Right lung (tissue), 2 donors: ENCODE measurements at regions not wholly inside any gene's neighbourhood (a gene's known extent, or its start where the extent isn't known, plus 50 kb on each side); places are given as distances from the start of the nearest gene placed in this dataset.
A peak's percentile ranks its signal among the peaks of the same experiment; 100 is the strongest.
"Not testable (repeated sequence)": the region's sequence is repeated elsewhere in the genome, so short reads cannot be mapped to it uniquely, and the experiment has no call there.

Experiments
- DNase-seq, 2 donors: peaks; one replicate each; pipeline ENCODE4 v3.0.0-alpha.2; 2013

GRCh38 chr5:91632871-91633270 is 249.8 kb upstream of the ARRDC3 start:
- DNase-seq = no peak

- no peak for DNase-seq
Observed at GRCh38 chr5:91611746-91612145, 228.6 kb upstream of the ARRDC3 start.

- DNase-seq = no peak
Observed at GRCh38 chr5:91607675-91608074, 224.6 kb upstream of the ARRDC3 start.

GRCh38 chr5:91599863-91600262 is 216.7 kb upstream of the ARRDC3 start:
- no peak for DNase-seq

GRCh38 chr5:91598216-91598615 is 215.1 kb upstream of the ARRDC3 start:
- DNase-seq = no peak

- DNase-seq = no peak
Observed at GRCh38 chr5:91595424-91595823, 212.3 kb upstream of the ARRDC3 start.

- DNase-seq = no peak
Observed at GRCh38 chr5:91591076-91591475, 208.0 kb upstream of the ARRDC3 start.

- DNase-seq = no peak
Observed at GRCh38 chr5:91586232-91586631, 203.1 kb upstream of the ARRDC3 start.

GRCh38 chr5:91584352-91584751 is 201.2 kb upstream of the ARRDC3 start:
- DNase-seq = no peak

- DNase-seq = not testable (repeated sequence)
Observed at GRCh38 chr5:91566012-91566411, 182.9 kb upstream of the ARRDC3 start.

- no peak for DNase-seq
Observed at GRCh38 chr5:91562922-91563321, 179.8 kb upstream of the ARRDC3 start.

GRCh38 chr5:91541696-91542095 is 158.6 kb upstream of the ARRDC3 start:
- DNase-seq = no peak

- no peak for DNase-seq
Observed at GRCh38 chr5:91538179-91538578, 155.1 kb upstream of the ARRDC3 start.

GRCh38 chr5:91535499-91535898 is 152.4 kb upstream of the ARRDC3 start:
- DNase-seq = no peak

GRCh38 chr5:91534332-91534731 is 151.2 kb upstream of the ARRDC3 start:
- no peak for DNase-seq

GRCh38 chr5:91532779-91533178 is 149.7 kb upstream of the ARRDC3 start:
- no peak for DNase-seq

GRCh38 chr5:91532281-91532680 is 149.2 kb upstream of the ARRDC3 start:
- no peak for DNase-seq

GRCh38 chr5:91528831-91529230 is 145.7 kb upstream of the ARRDC3 start:
- DNase-seq = no peak

- no peak for DNase-seq
Observed at GRCh38 chr5:91521785-91522184, 138.7 kb upstream of the ARRDC3 start.

GRCh38 chr5:91521334-91521733 is 138.2 kb upstream of the ARRDC3 start:
- DNase-seq = no peak

GRCh38 chr5:91514400-91514799 is 131.3 kb upstream of the ARRDC3 start:
- no peak for DNase-seq

GRCh38 chr5:91503321-91503720 is 120.2 kb upstream of the ARRDC3 start:
- no peak for DNase-seq

- DNase-seq = no peak
Observed at GRCh38 chr5:91500758-91501157, 117.6 kb upstream of the ARRDC3 start.

- peak; percentile 17 to 52 for DNase-seq
Observed at GRCh38 chr5:91499943-91500531, 116.9 kb upstream of the ARRDC3 start.

GRCh38 chr5:91495699-91496098 is 112.6 kb upstream of the ARRDC3 start:
- no peak for DNase-seq
